HG03457 (cell line): ENCODE measurements at regions not wholly inside any gene's neighbourhood (a gene's known extent, or its start where the extent isn't known, plus 50 kb on each side); places are given as distances from the start of the nearest gene placed in this dataset.
"Not testable (repeated sequence)": the region's sequence is repeated elsewhere in the genome, so short reads cannot be mapped to it uniquely, and the experiment has no call there.

Experiments
- ATAC-seq: cut with Tn5 transposase; IDR thresholded peaks from one replicate; pipeline ENCODE4 v1.9.1; 2021; ENCODE audit warnings: moderate number of reproducible peaks; ENCODE audit not compliant: unreplicated experiment

GRCh38 chr5:82959466-82959865, 117.7 kb downstream of the TMEM167A start:
- no peak for ATAC-seq

- no peak for ATAC-seq
These were observed 120.6 kb downstream of the TMEM167A start for GRCh38 chr5:82956600-82956999.

GRCh38 chr5:82952326-82952725, 124.9 kb downstream of the TMEM167A start:
- no peak for ATAC-seq

- ATAC-seq: not testable (repeated sequence)
These were observed 132.9 kb downstream of the TMEM167A start for GRCh38 chr5:82944267-82944666.

GRCh38 chr5:82942083-82942881, 134.9 kb downstream of the TMEM167A start:
- peak; percentile 69 for ATAC-seq

- no peak for ATAC-seq
These were observed 138.1 kb downstream of the TMEM167A start for GRCh38 chr5:82938901-82939725.

- not testable (repeated sequence) for ATAC-seq
These were observed 144.5 kb downstream of the TMEM167A start for GRCh38 chr5:82932473-82933220.

GRCh38 chr5:82931110-82931509, 146.1 kb downstream of the TMEM167A start:
- ATAC-seq: no peak

GRCh38 chr5:82925061-82925411, 152.2 kb downstream of the TMEM167A start:
- no peak for ATAC-seq

GRCh38 chr5:82924226-82925060, 152.8 kb downstream of the TMEM167A start:
- ATAC-seq: no peak

GRCh38 chr5:82922086-82922734, 155.0 kb downstream of the TMEM167A start:
- ATAC-seq: no peak

GRCh38 chr5:82918311-82919031, 158.7 kb downstream of the TMEM167A start:
- no peak for ATAC-seq

- ATAC-seq: no peak
These were observed 159.6 kb downstream of the TMEM167A start for GRCh38 chr5:82917584-82917983.

- no peak for ATAC-seq
These were observed 163.2 kb downstream of the TMEM167A start for GRCh38 chr5:82913971-82914370.

GRCh38 chr5:82912462-82912861, 164.7 kb downstream of the TMEM167A start:
- no peak for ATAC-seq

GRCh38 chr5:82911910-82912309, 165.3 kb downstream of the TMEM167A start:
- ATAC-seq: no peak

- ATAC-seq: no peak
These were observed 166.3 kb downstream of the TMEM167A start for GRCh38 chr5:82910905-82911304.

- no peak for ATAC-seq
These were observed 166.7 kb downstream of the TMEM167A start for GRCh38 chr5:82910491-82910890.

GRCh38 chr5:82909771-82910170, 167.4 kb downstream of the TMEM167A start:
- no peak for ATAC-seq
